IPS DF 4.7 (cell line): ENCODE measurements at regions not wholly inside any gene's neighbourhood (a gene's known extent, or its start where the extent isn't known, plus 50 kb on each side); places are given as distances from the start of the nearest gene placed in this dataset.

Experiments used
- DNase-seq: peaks from one replicate; pipeline ENCODE4 v3.0.0-alpha.2; 2013; ENCODE audit warnings: low spot score; ENCODE audit errors: extremely low read depth

DNA sequence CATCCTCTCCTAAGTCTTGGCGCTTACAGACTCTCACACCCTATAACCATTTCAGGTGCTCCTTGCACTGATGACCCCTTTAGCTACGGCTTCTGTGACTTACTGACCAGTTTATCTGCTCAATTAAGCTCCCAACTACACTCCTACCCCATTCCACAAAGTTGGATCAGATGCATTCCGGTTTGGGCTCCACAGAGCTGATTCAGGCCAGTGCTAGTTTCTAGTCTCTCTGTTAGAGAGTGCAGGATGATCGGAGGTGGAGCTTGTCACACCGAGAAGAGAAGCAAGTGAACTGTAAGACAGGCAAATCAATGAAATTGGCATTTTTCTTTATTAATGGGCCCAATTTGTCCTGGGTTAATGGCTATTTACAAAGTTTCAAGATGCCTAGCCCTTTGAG lies 436.8 kb upstream of the CADM1 start:
- no peak for DNase-seq

DNA sequence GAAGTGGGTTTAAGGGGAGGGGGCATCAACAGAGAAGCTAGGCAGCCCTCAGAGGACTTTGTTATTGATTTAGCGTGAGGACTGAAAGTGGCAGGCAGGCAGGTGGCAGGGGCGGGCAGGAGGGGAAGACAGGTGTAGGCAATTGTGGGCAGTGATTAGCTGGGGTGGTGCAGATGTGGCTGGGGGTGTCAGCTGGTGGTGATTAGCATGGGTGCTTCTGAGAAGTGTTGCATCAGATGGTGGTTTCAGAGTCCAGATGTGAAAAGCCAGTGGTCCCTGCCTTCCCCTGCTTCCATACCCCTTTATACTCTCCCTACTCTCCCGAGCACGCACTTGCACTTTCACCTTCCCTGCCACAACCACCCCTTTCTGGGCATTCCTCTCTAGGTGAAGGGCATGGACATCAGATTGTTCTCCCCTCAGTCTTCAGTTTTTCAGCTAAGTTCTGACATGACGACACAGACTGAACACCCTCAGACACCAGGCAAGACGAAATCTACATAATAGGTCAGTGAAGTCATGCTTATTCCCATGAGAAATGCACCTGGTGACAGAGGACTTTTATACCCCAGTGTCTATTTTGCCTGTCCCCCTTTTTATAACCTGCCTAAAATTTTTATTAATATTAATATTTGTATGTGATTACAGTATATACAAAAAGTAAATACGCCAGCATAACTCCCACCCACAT lies 435.7 kb upstream of the CADM1 start:
- no peak for DNase-seq

DNA sequence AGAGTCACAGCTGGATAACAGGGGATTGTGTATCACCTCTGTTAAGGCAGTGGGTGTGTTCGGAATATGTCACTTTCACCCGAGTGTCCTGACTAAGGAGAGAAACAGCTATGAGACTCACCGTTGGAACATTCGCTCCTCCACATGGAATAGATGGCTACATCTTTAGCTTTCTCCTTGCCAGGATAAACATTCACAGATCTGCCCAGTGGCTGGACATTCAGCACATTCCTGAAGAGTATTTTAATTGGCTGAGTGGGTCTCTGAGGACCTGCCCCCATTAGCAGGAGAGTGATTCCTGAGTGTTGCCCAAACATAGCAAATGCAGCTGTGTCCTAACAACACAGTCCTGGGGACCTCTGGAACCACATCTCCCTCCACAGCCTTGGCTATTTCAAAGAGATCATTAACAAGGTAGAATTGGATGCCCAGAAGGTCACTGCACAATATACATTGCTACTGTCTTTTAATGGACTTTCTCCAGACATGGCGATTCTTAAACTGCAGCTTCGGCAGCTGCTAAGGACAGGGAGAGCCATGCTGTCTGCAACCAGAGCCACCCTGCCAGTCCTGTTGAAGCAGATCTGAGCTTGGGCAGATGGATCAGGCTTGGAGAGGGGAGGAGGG lies 435.0 kb upstream of the CADM1 start:
- DNase-seq = no peak

DNA sequence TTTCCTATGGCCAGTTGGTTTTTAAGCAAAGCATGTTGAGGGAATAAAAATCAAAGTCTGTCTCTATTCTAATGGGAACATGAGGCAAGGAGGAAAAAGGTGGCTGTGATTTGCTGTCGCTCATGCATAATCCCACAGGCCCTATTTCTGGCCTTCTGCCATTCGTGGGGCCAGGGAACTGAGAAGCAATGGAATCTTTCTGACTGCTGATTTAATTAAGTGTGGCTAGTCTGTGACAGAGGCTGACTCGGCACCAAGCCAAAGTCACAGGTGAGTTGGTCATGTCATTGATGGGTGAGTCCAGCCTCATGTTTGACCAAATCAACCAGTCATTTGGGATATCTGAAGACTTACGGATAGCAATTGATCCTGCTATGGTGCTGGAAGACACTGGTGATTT lies 429.3 kb upstream of the CADM1 start:
- no peak for DNase-seq

DNA sequence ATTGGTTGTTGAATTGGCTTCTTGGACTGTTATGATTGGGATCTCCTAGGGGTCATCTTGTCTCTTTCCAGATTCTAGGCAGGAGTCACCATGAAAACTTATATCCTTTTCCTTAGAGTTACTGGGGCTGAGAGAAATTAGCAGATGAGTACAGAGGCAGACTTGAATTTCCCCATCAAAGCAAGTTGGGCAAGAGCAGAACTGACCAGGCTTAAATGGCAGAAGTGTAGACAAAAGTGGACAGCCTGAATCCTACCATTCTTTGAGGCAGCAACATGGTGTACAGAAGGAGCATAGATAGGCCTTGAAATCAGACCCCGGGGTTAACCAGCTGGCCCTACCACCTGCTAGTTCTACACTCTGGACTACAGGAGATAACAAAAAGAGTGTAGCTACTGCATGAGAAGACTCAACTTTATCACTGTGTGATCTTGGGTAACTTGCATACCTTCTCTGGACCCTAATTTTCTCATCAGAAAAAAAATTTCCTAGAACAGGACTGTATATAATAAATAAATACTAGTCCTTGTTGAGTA lies 427.4 kb upstream of the CADM1 start:
- no peak for DNase-seq

DNA sequence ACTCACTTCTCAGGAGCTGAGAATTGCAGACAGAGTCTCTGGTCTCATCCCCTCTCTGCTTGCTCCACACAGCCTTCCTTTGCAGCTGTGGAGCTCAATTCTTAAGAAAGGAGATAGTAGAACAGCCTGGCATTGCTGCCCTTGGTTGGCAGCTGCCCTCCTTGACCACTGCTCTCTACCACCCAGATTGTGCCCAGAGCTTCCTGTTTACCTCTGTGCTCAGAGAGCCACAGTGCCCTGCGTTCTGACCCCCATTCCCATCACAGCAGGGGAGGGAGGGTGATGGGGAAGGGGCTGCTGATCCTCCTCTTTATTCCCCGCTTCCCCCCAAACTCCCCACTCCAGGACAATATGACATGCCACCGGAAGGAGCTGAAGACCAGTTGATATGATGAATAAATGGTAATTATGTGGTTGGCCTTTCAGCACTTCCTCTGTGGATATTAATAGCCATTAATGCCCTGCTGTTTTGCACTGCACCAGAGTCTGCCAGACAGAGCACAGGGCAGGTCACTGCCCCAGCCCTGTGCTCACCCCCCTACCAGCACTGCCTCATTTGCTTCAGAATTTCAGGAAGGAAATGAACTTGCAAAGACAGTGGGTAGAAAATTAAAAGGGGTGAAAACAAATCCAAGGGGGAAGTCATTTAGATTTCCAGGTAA lies 426.8 kb upstream of the CADM1 start:
- no peak for DNase-seq

DNA sequence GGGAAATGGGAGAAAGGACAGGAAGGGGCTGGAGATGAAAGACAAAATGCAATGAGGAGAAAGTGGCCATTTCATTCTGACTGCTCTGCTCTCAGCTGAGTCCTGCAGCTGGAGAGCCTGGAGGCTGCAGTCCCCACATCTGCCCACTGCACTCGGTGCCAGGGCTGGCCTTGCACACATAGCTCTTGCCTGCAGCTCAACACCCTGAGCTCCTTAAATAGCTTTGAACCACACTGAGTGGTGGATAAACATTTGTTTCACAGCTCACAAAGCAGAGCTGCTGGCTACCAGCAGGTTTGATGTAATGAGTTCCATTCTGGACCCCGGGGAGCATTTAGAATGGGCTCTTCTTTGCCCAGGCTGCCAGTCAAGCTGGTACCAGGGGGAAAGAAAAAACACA lies 426.1 kb upstream of the CADM1 start:
- DNase-seq = no peak

DNA sequence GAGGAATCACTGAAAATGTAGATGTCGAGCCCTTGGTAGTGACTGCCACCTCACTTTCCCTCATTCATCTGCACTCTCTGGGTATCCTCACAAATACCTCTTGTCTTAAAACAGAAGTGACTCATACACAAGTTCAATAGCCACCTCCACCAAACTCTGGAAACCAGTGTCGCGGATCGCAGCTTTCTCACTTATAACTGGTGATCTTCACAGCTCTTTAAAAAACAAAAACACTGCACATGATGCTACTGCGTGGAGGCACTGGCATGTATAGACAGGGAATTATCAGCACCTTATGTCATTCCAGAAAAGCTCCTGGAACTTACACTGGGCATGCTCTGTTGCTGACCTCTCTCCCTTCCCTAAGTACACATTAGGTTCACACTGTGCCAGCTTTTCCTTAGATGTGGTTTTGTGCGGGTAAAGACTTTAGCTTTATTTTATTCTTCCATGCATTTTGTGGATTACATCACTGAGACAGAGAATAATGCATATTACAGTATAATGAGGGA lies 425.5 kb upstream of the CADM1 start:
- DNase-seq = no peak

DNA sequence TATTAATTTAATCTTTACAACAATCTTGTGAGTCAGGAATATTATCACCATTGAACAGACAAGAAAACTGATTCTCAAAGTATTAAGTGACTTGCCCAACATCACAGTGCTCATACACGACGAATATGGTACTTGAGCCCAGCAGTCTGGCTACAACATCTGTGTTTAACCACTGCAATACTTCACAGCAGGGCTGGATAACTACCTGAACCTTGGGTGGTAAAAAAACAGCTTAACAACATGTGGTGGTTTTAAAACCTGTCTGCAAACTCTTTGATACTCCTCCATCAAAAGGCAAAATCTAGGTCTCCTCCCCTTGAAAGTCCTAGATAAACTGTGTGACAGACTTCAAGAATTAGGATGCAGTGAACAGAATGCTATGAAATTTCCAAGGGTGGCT lies 424.6 kb upstream of the CADM1 start:
- DNase-seq = no peak

DNA sequence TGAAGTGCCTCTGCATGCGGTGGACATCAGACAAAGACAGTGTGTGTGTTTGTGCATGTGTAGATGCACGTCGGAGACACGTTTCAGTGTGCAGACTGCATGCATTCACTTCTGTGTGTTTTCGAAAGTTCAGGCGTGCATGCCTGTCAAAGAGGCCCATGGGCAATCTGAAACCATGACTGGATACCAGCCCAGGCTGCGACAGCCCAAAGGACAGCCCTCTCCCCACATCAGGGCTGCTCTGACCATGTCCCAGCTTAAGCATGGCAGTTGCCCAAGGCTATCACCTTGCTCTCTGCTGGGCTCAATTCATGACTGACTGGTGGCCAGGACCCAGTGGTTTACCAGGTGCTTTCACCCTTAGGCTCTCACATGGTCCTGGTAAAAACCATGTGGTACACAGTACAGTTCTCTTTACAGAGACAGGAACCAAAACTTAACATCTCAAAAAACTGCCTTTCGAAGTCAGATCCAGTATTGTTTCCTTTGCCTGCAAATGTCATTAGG lies 423.7 kb upstream of the CADM1 start:
- no peak for DNase-seq

DNA sequence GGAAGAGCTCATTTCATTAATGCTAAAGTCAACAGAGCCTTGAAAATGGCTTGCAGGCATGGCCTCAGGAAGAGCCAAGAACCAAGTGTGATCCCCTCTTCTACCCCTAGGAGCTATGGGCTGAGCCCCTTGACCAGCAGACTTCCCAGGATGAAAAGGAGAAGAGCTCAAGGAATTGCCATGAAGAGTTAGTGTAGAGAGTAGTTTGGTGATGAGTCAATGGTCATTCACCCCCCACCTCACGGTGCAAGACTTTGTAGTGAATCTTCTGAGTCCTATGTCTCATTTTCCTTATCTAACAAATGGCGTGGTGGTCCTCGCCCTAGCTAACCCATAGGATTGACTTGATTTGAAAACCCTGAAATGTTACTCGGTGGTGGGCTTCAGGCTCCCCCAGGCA lies 422.4 kb upstream of the CADM1 start:
- no peak for DNase-seq

DNA sequence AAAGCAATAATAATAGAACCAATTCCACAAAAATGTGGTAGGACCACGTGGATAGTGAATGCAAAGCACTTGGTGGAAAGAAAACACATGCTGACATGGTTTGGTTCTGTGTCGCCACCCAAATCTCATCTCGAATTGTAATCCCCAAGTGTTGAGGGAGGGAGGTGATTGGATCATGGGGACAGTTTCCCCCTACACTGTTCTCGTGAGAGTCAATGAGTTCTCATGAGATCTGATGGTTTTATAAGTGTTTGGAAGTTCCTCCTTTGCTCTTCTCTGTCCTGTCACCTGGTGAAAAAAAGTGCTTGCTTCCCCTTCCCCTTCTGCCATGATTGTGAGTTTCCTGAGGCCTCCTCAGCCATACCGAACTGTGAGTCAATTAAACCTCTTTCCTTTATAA lies 421.9 kb upstream of the CADM1 start:
- no peak for DNase-seq

DNA sequence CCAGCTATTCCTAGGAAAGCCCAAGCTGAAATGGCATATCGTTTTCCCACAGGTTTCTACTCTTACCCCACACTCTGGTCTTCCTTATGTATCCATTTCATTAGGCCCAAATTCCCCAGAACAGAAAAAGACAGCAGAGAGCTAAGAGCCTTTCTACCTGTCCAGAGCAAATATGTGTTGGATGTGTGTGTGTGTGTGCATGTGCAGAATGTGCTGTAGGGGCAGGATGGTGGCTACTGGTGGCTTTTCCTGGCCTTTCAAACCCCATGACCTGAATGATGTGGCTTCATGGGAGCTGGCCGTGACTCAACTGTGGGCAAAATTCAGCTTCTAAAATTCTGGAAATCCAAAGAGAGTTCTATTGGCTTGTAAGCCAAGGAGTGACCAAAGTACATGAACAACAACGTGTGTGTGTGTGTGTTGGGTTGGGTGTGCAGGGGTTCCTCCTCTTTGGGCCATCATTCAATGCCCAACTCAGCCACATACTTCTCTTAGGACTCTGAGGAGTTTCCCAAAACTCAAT lies 421.4 kb upstream of the CADM1 start:
- DNase-seq = no peak

DNA sequence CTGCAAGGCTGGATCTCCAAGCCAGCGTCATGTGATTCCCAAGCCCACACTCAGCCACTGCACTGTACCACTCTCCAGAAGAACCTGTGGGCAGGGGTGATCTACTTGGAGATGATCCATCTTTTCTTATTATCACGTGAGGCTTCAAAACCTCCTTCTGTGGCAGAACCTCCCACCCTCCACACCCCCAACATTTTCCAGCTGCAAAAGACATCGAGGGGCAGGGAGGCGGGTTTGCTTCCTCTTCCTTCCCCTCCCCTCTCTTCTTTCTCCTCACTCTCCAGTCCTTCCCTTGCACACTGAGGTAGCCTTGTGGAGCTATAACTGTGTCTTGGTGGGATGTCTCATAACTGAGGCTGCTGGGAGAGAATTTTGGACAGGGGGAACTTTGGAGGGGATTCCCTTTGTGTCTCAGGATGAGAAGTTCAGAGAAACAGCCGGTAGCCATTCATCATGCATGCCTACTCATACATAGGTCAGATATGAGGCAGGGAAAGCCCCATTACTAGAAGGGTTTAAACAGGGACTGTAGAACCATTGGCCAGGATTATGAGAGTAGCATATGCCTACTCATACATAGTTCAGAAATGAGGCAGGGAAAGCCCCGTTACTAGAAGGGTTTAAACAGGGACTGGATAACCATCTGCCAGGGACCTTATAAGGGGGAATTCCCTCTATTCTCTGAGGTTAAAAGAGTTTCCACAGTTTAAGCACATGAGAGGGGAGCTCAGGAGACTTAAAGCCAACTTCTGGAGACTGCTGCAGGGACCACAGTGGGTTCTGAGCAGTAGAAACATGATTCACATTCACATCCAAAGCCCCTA lies 420.7 kb upstream of the CADM1 start:
- no peak for DNase-seq

DNA sequence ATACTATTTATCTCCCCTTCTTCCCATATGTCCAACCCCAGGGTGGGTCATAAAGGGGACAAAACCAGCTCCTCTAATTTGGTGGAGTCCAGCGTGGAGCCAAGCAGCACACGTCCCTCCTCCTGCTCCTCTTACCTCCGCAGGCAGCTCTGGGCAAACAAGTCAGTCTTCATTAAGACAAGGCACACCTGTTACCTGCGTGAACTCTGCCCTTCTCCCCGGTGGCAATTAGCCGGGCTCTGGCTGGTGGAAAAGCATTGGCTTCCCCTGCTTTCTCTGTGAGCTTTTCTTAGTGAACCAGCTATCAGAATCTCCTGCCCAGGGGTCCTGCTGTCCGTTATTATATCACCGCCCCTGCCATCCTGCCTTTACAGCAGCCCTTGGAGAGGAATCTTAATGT lies 418.7 kb upstream of the CADM1 start:
- DNase-seq = no peak

DNA sequence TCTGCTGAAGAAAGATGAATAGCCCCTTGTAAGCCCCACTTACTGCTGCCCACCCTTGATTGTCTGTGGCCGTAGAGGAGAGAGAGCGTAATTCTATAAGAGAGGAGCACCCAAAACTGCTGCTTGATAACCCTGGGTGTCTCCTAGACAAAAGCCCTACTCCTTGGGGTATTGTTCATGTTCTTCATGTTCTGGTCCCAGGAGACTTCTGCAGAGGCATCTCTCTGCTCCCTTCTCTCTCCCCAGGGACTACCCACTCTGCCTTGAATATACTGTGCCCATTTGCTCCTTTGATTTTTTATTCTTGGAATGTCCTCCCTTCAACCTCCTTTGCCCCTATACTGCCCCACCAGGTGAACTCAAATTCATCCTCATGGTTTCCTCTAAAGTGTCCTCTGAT lies 417.8 kb upstream of the CADM1 start:
- no peak for DNase-seq

DNA sequence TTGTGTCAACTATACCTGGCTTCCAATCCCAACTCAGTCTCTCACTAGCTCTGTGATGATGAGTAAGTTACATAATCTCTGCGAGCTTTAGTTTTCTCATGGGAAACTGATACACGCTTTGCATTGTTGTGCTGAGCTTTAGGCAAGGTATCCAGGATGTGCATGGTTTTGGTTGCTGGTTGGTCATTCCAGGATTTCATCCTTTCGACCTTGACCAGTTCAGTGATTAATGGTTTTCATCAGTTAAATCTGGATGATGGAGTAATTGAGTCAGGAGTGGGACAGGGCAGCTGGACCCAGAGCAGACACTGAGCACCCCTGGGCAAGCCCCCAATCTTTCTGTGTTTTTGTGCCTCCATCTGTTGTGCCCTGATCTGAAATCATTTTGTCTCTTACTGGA lies 417.3 kb upstream of the CADM1 start:
- DNase-seq = no peak

DNA sequence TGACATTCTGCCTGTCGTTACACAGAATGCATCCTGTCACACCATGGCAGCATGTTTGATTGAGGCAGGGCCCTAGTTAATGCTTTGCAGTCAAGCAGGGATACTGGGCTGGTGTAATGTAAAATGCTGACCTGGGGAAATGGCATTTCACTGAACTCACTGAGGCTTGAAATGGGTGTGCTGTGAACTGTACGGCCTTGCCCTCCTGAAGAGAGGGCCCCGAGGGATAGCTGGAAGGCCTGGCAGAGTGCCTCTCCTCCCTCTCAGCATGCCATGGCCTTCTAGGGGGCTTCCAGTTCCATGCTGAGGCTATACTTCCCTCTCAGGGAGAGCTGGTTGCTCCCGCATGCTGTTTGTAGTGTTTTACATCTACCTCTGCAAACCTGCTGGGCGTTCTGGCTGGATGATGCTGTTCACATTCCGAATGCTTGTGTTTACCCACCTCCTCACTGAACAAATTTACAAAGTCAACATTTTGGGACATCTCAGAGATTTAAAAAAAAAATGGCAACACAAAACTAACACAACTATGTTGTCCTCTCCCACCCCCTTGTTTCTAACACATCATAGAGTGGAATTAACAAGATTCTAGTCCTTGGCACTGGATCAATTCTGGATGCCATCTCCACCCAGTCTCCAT lies 416.7 kb upstream of the CADM1 start:
- DNase-seq = no peak

DNA sequence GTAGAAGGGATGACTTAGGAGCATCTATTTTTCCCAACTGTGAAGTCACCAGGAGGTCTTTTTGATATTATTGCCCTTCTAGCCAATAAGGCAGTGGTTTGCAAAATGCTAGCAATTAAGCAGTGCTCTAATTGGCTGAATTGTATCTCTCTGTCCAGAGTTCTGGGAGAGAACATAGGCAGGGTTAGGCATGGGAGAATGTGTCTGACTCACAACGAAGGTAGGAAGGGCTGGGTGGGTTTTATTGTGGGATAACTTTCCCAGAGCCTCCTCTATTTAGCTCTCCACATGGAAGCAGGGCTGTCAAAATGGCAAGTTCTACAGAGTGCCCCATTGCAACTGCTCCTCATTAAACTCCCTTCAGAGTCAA lies 415.9 kb upstream of the CADM1 start:
- DNase-seq = no peak

DNA sequence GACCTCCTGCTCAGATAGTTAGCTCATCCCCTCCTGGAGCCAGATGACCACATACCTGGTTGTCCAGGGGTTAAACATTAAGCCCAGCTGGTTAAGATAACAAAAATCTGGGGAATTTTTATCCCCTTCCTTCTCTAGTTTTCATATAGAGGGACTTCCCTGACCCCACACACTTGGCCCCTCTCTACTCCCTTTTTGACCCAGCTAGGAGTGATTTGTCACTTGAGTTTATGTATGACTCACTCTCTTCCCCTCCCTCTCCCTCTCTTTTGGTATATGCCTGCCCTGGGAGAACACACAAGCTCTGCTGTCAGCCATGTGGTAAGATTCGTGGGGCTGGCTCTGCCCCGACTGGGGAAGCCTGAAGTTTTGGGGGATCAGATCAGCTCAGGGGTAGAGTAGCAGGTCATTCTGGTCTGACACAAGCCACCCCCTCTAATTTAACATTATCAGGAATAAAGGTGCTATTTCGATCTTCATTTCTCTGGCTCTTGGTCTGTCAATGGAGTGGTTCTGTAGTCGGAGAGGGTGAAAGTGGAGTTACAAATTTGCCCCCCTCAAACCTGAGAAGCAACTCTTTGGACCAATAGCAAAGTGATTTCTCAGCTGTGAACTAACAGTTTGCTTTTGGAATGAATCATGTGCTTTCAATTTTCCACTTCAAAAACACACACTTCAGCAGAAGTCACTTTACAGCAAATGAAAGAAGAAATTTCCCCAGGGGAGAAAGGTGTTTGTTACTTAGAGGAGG lies 415.3 kb upstream of the CADM1 start:
- DNase-seq = no peak
